ENCODE measurements at regions not wholly inside any gene's neighbourhood (a gene's known extent, or its start where the extent isn't known, plus 50 kb on each side); places are given as distances from the start of the nearest gene placed in this dataset.
"Not testable (repeated sequence)": the region's sequence is repeated elsewhere in the genome, so short reads cannot be mapped to it uniquely, and the experiment has no call there.

DNA sequence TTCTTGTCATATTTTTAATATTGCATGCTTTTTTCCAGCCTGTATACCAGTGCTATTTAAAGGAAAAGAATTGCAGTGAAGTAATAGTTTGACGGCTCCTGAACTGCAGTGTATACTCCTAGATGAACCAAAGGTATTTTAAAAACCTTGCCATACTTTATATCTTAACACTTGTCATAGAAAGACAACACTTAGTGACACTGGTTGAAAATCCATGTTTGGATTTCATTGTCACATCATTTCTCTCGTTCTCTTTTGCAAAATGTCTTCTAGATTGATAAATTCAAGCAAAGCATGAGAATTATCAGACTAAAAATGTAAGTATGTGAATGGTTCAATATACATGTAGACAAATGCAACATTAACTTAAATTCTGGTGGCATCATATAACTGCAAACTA, 1293.9 kb downstream of the PCDH9 start:
- DNase-seq, result no peak

DNA sequence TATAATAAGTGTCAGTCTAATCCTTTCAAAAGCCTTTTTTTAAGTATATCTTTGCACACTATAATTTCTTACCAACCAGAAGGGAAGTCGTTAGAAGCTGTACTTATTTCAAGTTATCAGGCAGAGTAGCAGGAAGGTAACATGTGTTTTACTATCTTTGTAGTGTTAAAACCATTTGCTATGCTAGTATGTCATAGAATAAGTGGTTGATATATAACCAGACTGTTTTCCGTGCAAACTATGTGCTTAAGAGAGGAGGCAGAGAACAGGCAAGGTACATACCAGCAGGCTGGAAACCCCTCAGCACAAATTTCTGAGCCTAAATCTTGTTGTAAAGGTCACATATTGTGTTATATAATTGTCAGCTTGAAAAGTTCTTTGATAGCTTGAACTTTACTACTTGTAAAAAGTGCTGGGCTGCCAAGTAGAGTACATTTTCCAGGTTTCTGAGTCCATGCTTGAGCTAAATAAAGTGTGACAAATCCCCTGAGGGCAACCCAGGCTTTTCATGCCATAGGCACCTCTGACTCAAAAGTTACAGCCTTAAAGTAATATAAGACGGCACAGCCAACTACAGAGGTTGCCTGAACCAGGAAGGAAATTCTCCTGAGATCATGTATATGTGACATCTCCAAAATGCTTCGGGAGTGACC, 1297.4 kb downstream of the PCDH9 start:
- DNase-seq, result no peak

DNA sequence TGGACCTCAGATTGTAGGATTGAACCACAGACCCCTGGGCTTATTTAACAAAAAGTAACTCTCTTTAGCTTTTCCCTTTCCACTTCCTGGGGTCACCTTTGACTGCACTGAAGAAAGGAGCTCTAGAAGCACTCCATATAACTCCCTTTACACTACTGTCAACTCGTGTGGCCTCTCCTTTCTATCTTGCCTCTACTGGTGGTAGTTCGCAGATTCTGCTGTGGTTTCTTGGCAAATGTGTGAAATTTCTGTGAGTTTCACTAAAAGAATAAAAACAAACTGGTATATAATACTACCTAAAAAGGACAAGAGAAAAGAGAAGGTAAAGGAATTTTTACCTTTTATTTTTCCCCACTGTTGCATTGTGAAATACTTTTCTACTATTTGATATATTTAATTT, 1298.1 kb downstream of the PCDH9 start:
- no peak for DNase-seq

DNA sequence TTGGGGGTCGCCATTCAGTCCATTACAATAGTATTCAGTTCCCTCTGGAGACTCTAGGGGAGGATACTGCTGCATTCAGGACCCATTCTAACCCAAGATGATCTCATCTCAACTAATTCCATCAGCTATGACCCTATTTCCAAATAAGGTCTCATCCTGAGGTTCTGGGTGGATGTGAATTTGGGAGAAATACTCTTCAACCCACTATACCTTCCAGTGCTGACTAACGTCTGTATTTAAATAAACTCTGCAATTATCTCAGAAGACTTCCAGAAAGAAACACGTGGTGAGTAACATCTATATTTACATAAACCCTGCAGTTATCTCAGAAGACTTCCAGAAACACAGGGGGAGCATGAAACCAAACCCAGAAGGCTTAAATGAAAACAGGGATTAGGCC, 1300.7 kb downstream of the PCDH9 start:
- no peak for DNase-seq

DNA sequence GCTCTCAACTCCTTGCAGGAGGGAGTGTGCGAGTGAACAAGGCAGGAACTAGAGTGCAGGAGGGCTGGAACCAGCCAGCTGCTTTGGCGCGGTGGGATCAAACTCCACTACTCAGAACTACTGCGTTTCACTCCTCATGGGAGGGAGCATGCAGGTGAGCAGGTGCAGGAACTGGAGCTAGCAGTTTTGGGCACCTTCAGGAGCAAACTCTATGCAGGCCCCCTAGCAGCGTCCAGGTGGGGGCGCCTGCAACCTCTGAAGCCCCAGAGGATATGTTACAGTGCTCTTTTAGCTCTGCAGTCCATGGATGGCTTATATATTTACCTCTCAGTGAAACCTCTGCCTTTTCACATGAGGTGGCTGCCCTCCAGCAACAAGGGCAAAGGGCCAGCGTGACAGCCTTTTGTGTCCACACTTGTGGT, 1303.4 kb downstream of the PCDH9 start:
- DNase-seq, result no peak

DNA sequence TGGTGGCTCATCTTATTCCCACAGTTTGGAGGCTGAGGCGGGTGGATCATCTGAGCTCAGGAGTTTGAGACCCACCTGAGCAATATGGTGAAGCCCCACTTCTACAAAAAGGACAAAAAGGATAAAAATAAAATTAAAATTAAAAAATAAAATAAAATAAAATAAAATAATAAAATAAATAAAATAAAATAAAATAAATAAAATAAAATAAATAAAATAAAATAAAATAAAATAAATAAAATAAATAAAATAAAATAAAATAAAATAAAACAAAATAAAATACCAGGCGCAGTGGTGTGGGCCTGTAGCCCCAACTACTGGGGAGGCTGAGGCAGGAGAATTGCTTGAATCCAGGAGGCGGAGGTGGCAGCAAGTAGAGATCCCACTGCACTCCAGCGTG, 1307.3 kb downstream of the PCDH9 start:
- DNase-seq, result not testable (repeated sequence)

DNA sequence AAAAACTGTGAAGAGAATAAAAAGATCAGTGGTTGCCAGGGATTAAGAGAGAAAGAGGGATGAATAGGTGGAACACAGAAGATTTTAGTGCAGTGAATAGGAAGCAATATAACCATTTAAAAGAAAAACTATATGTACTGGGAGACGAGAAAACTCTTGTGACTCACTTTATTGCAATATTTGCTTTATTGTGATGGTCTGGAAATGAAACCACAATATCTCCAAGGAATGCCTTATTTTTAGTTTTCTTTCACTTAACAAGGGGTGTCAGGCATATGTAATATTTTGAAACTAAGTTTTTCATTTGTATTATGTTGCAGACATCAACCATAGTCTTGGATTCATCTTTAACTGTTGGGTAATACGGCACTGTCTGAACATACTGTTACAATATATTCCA, 1308.2 kb downstream of the PCDH9 start:
- no peak for DNase-seq

DNA sequence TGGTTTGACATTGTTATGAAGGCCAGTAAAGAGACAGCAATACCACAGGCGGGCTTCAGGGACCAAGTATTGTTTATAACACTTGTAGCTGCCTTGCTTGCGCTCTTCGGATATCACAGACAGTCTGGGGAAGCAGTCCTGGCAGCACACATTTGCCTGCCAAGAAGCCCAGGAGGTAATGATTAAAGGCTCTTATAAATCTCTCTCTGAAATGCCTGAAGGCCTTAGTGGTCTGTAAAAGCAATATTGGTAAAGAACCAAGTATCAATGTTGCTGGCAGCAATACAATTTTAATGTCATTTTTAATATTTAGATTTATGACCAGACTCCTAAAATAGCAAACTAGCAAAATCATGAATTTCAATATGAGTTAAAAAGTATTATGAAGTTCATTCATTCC, 1312.4 kb downstream of the PCDH9 start:
- no peak for DNase-seq

DNA sequence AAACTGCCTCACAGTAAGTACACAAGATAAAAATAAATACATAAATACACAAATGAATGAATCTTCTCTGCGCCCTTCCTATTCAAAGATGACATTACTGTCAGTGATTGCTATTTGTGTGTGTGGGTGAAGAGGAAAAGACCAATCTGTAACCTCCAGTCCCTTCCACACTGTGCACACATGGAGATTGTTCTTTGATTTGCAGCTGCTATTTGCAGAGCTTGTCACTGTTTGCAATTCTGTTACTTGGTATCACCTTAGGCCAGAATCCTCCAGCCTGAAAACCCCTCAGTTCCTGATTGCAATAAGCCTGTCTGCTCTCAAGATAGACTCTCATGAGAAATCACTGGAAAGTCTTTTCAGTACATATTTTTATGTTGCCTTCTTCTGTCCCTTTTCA, 1314.9 kb downstream of the PCDH9 start:
- no peak for DNase-seq

DNA sequence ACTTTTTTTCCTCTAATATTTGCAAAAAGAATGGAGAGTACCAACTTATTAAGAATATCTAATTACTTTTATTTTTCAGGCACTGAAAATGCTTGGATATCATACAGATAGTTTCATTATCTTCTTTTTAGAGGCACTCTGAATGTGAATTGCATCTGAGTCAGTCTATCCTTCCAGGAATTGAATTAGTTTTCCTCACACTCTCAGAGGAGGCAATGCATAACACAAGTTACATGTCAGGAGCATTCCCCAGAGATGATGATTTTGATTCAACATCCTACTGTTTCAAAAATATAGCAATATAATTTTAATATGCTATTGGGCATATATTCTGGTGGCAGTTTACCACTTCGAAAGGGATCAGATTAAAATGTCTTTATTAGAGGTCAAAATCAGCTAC, 1315.4 kb downstream of the PCDH9 start:
- DNase-seq, result no peak

DNA sequence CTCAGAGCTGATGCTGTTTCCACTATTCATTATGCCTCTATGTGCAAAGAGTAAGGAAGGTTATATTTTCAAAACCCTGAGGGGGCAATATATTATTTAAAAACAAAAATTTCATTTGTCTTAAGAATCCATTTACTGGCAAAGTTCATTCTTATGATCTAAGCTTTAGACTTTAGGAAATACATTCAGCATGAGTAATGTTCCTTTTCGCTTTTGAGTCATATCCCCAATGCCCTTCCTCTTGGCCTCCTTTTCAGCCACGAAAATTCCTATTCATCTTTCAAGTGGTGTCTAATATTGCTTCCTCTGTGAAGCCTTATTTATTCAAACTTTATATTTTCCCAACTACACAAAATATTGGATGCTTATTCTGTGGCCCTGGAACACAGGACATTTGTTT, 1317.0 kb downstream of the PCDH9 start:
- no peak for DNase-seq

DNA sequence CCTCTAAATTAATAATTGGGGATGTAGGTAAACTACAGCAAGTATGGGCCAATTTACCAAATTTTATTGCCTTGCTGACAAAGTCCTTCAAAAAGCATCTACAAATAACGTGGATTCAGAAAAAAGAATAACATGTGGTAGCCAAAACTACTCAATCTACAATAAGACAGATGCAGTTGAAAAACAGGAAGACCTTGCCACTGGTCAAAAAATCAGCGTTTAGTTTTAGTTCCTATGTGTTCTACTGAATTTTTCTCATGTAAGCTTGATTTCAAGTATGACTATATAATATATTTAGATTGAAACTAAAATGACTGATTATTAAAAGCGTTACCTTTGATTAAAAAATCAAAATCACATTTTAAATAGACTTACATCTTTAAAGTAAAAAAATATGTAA, 1317.6 kb downstream of the PCDH9 start:
- DNase-seq, result no peak

DNA sequence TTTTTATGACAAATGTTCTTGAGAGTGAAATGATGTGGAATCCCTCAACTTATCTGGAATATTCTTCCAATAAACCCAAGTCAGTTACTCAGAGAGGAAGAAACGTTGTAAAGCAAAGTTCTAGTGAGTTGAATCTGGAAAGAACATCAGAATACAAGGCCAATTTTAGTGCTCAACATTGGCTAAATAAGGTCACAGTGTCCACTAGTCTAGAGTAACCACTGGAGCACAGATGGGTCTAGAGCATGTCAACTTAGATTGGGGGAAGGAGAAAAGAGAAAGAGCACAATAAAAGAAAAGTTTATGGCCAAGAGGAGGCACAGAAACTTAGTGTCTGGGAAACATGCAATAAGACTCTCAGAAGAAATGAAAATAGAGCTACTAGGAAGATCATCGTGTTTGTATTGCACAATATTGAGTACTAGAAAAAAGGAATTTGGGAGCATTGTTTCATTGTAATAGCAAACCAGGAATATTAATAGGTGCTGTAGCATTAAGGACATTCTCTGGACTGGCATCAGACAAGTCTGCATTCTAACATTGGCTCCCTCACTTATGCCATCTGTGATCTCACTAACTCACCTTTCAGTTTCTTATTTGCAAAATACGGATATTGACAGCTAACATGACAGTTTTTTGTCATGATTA, 1318.5 kb downstream of the PCDH9 start:
- DNase-seq, result no peak

DNA sequence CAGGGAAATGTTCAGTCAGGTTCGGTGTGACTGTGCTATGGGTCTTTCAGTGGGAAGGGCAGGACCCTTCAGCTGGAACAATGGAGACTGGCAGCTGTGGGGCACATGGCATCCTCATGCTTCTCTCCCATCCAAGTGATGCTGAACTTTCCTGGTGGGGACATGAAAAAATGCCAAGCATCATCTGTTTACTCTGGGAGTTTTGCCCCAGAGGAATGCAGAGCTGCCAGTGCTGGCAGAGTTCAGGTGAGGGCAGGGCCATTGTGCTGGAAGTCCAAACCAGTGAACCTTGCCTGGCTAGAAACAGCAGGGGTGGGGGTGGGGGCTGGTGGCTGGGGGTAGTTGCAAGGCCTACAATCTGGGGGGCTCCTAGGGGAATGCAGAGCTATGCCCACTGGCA, 1320.6 kb downstream of the PCDH9 start:
- DNase-seq, result no peak

DNA sequence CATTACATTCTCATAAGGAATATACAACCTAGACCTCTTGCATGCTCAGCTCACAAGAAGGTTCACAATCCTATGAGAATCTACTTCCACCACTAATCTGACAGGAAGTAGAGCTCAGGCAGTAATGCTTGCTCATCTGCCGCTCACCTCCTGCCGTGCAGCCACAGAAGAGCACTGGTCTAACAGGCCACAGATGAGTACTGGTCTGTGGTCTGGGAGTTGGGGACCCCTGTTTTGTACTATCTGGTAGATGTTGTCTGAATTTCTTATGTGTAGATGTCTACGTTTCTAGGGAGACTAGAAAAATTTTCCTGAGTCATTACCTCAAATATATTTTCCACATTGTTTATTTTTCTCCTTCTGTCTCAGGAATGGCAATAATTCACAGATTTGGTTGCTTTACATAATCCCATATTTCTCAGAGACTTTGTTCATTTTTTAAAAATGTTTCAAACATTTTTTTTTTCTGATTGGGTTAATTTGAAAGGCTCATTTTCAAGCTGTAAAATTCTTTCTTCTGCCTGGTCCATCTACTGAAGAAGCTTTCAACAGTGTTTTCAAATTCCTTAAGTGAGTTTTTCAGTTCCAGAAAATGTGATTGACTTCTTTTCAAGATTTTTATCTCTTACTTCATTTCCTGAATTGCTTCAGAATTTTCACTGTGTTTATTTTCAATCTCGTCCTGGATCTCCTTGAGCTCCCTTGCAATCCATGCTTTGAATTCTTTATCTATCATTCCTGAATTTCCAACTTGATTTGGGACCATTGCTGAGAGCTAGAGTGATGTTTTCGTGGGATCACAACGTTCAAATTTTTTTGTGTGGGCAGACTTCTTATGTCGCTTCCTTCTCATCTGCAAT, 1322.2 kb downstream of the PCDH9 start:
- no peak for DNase-seq

DNA sequence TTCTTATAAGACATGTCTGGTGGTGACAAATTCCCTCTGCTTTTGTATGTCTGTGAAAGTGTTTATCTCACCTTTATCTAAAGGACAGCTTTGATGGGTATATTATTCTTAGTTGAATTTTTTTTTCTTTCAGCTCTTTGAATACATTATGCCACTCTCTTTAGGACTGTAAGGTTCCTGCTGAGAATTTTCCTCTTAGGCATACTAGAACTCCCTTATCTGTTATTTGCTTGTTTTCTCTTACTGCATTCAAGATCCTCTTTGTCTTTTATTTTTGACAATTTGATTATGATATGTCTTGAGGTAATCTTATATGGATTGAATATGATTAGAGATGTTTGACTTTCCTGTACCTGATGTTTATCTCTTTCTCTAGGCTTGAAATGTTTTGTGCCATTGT, 1328.4 kb downstream of the PCDH9 start:
- no peak for DNase-seq

DNA sequence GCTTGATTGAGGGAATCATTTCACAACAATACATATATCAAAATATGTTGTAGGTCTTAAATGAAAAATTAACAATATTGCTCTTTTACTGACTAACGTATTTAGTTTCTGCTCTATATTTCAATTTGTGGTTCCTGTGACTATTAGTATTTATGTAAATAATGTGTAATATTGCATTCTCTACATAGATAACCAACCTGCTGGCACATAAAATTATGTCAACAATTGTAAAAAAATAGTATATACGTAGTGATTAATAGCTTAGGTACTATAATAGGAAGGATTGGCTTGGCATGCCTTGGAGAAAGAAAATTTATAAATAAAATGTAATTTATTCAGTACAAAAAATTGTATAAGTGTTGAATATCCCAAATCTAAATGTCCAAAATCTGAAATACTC, 1336.1 kb downstream of the PCDH9 start:
- DNase-seq, result no peak

DNA sequence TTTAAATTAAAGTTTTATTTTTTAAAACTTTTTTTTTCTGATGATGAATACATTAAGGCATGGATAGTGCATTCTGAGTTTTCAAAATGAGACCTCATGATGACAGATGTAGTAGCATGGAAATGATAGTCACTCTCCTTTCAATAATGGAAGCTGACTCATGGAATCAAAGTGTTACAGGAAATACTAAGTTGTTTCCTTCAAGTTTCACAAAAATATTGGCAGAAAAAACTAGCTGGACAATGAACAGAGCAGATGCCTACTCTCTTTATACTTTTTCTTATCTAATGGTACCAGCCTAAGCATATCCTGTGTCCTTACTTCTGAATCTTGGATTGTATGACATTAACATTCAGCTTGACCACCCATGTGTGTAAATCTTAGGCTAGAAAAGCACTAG, 1337.3 kb downstream of the PCDH9 start:
- no peak for DNase-seq

DNA sequence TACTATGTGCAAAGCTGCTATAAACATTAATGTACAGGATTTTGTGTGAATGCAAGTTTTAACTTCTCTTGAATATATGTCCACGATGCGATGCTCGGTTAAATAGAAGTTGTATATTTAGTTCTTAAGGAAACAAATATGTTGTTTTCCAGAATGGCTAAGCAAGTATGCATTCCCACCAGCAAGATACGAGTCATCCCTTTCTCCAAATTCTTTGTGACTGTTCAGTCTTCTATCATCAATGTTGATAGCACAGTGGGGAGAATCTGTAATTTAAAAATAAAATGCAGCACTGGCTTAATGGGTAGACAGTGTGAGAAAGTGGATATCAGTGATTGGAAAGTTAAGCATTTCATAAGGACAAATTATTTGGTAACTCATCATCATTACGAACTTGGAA, 1340.8 kb downstream of the PCDH9 start:
- DNase-seq, result no peak

DNA sequence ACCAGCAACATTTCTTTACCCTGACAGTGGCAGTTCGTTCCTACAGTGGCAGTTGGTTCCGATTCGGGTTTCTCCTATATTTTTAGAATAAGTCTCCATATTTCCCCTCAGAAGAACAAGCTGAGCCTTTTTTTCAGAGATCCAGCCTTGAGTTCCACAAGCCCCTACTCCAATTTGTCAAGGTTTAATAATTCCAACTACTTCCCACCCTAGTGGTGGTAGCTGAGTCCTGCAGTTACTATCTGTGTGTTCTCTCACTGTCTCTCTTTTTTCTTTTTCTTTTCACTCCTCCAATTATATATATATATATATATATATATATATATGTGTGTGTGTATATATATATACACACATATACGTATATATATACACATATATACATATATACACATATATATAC, 1347.3 kb downstream of the PCDH9 start:
- DNase-seq, result no peak

DNA sequence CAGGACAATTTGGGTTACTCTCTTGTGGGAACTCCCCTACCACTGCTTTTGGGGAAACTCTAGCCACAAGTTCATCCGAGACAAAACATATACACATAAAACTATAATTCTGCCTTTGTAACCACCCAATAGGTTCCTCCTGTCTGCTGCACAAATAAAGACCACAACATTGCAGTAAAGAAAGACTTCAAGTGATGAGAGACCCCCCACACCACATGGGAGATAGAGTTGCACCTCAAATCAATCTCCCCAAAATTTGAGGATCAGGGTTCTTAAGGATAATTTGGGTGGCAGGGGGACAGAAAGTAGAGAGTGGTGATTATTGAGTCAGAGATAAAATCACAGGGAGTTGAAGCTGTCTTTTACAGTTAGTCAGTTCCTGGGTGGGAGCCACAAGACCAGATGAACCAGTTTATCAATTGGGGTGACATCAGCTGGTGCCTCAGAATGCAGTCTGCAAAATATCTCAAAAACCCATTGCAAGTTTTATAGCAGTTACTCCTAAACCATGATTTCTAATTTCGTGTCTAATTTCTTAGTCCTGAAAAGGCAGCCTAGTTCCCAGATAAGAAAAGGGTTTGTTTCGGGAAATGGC, 1348.5 kb downstream of the PCDH9 start:
- DNase-seq, result no peak

DNA sequence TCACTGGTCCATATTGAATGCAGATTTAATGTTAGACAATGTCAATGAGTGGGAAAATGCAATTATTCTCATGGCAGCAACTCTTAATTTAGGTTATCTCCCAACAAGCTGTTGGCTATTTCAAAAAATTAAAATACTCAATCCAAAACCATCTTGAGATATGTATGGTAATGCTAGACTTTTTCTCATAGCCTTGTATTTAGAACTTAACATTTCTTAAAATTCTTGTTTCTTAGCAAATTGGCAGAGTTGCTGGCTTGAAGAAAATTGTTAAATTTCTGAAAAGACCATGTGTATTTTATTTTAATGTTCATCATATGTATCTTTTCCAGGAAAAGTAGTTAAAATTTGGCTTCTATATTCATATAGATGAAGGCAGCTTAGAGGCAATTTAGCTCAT, 1355.1 kb downstream of the PCDH9 start:
- no peak for DNase-seq

DNA sequence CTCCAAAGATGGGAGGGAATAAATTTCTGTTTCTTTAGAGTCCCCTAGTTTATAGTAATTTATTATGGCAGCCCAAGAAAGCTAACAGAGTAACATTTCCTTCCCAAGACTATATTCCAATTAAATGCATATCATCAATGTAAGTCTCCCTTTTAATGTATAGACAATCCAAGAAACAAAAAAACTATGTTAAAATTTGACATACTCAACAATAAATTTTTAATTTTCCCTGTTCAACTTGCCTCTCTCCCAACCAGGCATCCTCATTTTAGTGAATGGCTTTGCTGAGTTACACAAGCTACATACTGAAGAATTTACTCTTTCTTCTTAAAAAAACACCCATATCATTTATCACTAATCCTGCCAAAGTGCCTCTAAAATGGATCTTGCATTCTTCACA, 1357.7 kb downstream of the PCDH9 start:
- no peak for DNase-seq

DNA sequence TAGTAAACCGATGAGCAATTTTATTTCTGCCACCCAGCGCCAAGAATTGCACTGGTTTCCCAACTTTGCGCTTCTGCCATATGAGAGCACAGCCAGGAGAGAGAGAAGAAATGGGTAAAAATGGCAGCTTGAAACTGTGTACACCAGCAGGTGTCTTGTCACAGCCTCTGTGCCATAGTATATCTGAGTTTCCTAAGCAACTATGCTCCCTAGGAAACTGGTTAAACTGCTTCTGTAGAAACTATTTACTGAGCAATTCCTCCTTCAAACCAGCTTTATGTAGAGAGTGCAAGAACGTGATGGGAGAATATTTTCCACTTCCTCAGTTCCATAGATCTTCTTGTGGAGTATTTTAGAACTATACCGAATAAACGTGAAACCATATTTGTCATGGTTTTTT, 1361.3 kb downstream of the PCDH9 start:
- no peak for DNase-seq

Data from activated T-cell treated with anti-CD3 and anti-CD28 coated beads, Interleukin-2, amount 50 U/mL, for 48 hours (primary cell).